ENCODE measurements at regions not wholly inside any gene's neighbourhood (a gene's known extent, or its start where the extent isn't known, plus 50 kb on each side); places are given as distances from the start of the nearest gene placed in this dataset.

DNA sequence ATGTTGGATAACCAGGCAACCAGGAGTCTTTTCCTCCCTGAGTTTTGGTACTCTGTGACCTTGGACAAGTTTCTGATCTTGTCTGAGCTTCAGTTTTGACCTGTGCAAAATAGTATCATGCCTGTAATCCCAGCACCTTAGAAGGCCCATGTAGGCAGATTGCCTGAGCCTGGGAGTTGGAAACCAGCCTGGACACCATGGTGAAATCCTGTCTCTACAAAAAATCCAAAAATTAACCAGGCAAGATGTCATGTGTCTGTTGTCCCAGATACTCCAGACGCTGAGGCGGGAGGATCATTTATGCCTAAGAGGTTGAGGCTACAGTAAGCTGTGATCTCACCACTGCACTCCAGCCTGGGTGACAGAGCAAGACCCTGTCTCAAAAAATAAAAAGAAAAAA is 114.8 kb downstream of the IL12A start:
- ChIA-PET POLR2A (no interaction called here), CTCF (ENCODE audit: low intra/inter-chr PET ratio, low total read pairs) (no interaction called here)
- Histone ChIP-seq H3K4me2 (ENCODE audit: low read depth, low read length) (no peak overlapping the region), H3K4me1 (ENCODE audit: insufficient read depth, low read length) (peaks cover 44% of the 10 kb centered on the region), H3K4me3 (replicated peaks in 1 of 3; ENCODE audit: insufficient read depth in 1 of 3, low read depth in 2 of 3, low read length in 3 of 3) (no peak overlapping the region), H3K9me3 (ENCODE audit: low read length) (no peaks in the 10 kb centered on the region), H2AFZ (ENCODE audit: low read length) (no peak overlapping the region), H3K36me3 (replicated peaks in 1 of 2; ENCODE audit: control insufficient read depth in 1 of 2, insufficient read depth in 2 of 2, low read length in 2 of 2) (no peaks in the 10 kb centered on the region), H3K27ac (ENCODE audit: extremely low read length, insufficient read depth, low read length) (no peak overlapping the region), H3K79me2 (ENCODE audit: insufficient read depth, low read length) (no peaks in the 10 kb centered on the region), H3K9ac (ENCODE audit: insufficient read depth, low read depth, low read length) (no peak overlapping the region), H4K20me1 (ENCODE audit: insufficient read depth, low read length) (no peaks in the 10 kb centered on the region), H3K27me3 (ENCODE audit: control insufficient read depth in 1 of 2, insufficient read depth in 2 of 2, low read length in 2 of 2) (no peaks in the 10 kb centered on the region)
- in situ Hi-C loops (cut with HindIII; ENCODE audit: extremely low pct_ligation_motif_present, low pct_unique_long_range_greater_than_20kb) = no loop called here
- WGBS (ENCODE audit: low lambda C conversion rate) = 97% methylated on average over 2 of the region's 2 CpGs
- BruUV-seq (replicated peaks) = no TSS peak
- intact Hi-C loops (cut with micrococcal nuclease; ENCODE audit: unreplicated experiment) = no loop called here
- TF ChIP-seq, protein P1, sequence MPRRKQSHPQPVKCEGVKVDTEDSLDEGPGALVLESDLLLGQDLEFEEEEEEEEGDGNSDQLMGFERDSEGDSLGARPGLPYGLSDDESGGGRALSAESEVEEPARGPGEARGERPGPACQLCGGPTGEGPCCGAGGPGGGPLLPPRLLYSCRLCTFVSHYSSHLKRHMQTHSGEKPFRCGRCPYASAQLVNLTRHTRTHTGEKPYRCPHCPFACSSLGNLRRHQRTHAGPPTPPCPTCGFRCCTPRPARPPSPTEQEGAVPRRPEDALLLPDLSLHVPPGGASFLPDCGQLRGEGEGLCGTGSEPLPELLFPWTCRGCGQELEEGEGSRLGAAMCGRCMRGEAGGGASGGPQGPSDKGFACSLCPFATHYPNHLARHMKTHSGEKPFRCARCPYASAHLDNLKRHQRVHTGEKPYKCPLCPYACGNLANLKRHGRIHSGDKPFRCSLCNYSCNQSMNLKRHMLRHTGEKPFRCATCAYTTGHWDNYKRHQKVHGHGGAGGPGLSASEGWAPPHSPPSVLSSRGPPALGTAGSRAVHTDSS (CRISPR knock-in tag; conservative IDR thresholded peaks at IDR 0.05) = no peak
- TF ChIP-seq NPAS2 (CRISPR knock-in tag; IDR thresholded peaks at IDR 0.05; ENCODE audit: borderline replicate concordance) = no peak
- TF ChIP-seq ZNF549 (CRISPR knock-in tag; IDR thresholded peaks at IDR 0.05) = no peak
- TF ChIP-seq RFX1 (IDR thresholded peaks at IDR 0.05) = no peak
- TF ChIP-seq PCBP1 (IDR thresholded peaks at IDR 0.05; ENCODE audit: borderline replicate concordance, low read depth, low read length) = no peak
- TF ChIP-seq CBFB (CRISPR knock-in tag; IDR thresholded peaks at IDR 0.05) = no peak
- no peak for TF ChIP-seq CSRNP2 (CRISPR knock-in tag; conservative IDR thresholded peaks at IDR 0.05; ENCODE audit: low read depth)
- no peak for TF ChIP-seq ZNF550 (CRISPR knock-in tag; IDR thresholded peaks at IDR 0.05; ENCODE audit: borderline replicate concordance)
- TF ChIP-seq EED (CRISPR knock-in tag; IDR thresholded peaks at IDR 0.05) = no peak
- no peak for TF ChIP-seq ZNF3 (CRISPR knock-in tag; IDR thresholded peaks at IDR 0.05)
- no peak for TF ChIP-seq THYN1 (CRISPR knock-in tag; IDR thresholded peaks at IDR 0.05; ENCODE audit: borderline replicate concordance, low read depth)
- no peak for TF ChIP-seq BRF2 (CRISPR knock-in tag; IDR thresholded peaks at IDR 0.05)
- TF ChIP-seq RARA (CRISPR knock-in tag; IDR thresholded peaks at IDR 0.05) = no peak
- TF ChIP-seq, protein P2, sequence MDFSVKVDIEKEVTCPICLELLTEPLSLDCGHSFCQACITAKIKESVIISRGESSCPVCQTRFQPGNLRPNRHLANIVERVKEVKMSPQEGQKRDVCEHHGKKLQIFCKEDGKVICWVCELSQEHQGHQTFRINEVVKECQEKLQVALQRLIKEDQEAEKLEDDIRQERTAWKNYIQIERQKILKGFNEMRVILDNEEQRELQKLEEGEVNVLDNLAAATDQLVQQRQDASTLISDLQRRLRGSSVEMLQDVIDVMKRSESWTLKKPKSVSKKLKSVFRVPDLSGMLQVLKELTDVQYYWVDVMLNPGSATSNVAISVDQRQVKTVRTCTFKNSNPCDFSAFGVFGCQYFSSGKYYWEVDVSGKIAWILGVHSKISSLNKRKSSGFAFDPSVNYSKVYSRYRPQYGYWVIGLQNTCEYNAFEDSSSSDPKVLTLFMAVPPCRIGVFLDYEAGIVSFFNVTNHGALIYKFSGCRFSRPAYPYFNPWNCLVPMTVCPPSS (IDR thresholded peaks at IDR 0.05) = no peak
- TF ChIP-seq ZNF674 (CRISPR knock-in tag; IDR thresholded peaks at IDR 0.05; ENCODE audit: low read depth) = no peak
- no peak for TF ChIP-seq KAT8 (CRISPR knock-in tag; IDR thresholded peaks at IDR 0.05)
- no peak for TF ChIP-seq HMG20B (CRISPR knock-in tag; conservative IDR thresholded peaks at IDR 0.05)
- no peak for TF ChIP-seq KLF11 (CRISPR knock-in tag; IDR thresholded peaks at IDR 0.05)
- no peak for TF ChIP-seq NR3C1 (CRISPR knock-in tag; IDR thresholded peaks at IDR 0.05)
- no peak for TF ChIP-seq SIN3A (IDR thresholded peaks at IDR 0.05; ENCODE audit: borderline replicate concordance, low read depth, low read length)
- ATAC-seq (no peak), DNase-seq (ENCODE audit: low spot score) (no peak), FAIRE-seq (no peak)
